HG03575 (cell line): ENCODE measurements at regions not wholly inside any gene's neighbourhood (a gene's known extent, or its start where the extent isn't known, plus 50 kb on each side); places are given as distances from the start of the nearest gene placed in this dataset.
"Not testable (repeated sequence)": the region's sequence is repeated elsewhere in the genome, so short reads cannot be mapped to it uniquely, and the experiment has no call there.

Experiments used
- ATAC-seq: cut with Tn5 transposase; IDR thresholded peaks from one replicate; pipeline ENCODE4 v1.9.1; 2021; ENCODE audit not compliant: unreplicated experiment, insufficient number of reproducible peaks, low FRiP score; ENCODE audit errors: extremely low read depth

DNA sequence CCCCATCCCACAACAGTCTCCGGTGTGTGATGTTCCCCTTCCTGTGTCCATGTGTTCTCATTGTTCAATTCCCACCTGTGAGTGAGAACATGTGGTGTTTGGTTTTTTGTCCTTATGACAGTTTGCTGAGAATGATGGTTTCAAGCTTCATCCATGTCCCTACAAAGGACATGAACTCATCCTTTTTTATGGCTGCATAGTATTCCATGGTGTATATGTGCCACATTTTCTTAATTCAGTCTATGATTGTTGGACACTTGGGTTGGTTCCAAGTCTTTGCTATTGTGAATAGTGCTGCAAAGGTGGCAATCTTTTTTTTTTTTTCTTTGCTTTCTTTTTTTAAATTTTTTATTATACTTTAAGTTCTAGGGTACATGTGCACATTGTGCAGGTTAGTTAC lies 406.7 kb upstream of the ATP5MC3 start:
- not testable (repeated sequence) for ATAC-seq

DNA sequence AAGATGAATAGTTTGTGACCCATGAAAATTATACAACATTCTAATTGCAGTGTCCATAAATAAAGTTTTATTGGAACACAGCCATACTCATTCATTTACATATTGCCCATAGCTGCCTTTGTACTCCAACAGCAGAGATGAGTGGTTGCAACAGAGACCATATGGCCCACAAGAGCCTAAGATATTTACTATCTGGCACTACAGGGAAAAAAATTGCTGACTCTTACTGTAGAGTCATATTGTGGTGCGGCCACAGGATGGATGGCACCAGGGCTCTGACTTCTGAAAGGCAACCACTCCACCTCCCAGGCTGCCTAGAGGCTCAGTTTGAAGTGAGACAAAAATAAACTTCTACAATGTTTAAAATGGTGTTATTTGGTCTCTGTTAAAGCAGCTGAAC lies 404.0 kb upstream of the ATP5MC3 start:
- ATAC-seq, result no peak

DNA sequence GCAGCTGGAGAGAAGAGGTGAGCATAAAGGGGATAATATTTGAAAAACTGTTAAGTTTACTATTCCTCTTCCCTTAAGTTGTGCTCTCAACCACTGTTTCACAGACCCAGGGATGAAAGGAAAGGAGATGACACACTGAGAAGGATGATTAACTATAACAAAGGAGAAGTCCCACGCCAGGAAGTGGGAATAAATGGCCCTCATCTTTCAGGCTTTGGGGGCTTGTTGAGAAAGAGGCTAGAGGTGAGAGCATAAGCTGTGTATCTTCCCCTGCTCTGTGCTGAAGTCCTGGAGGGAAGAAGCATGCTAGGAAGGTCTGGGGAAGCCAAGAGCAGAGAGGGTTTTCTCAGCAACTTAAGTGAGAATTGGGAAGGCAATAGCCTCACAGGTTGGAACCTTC lies 399.1 kb upstream of the ATP5MC3 start:
- no peak for ATAC-seq

DNA sequence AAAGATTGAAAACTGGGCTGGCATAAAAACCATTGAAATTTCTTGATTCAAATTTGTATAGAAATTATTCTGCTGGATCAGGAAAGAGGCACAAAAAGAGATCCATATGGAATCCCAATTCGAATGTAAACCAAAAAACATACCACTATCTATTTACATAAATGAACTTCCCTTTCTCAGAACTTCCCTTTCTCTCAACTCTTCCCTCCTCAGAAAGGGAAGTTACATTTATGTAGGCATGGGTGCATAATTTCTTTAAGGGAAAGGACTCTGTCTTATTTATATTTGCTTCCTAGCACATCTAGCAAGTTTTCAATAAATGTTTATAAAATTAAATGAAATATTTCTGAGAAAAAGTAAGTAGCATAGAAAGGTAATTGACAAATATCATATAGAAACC lies 398.1 kb upstream of the ATP5MC3 start:
- no peak for ATAC-seq

DNA sequence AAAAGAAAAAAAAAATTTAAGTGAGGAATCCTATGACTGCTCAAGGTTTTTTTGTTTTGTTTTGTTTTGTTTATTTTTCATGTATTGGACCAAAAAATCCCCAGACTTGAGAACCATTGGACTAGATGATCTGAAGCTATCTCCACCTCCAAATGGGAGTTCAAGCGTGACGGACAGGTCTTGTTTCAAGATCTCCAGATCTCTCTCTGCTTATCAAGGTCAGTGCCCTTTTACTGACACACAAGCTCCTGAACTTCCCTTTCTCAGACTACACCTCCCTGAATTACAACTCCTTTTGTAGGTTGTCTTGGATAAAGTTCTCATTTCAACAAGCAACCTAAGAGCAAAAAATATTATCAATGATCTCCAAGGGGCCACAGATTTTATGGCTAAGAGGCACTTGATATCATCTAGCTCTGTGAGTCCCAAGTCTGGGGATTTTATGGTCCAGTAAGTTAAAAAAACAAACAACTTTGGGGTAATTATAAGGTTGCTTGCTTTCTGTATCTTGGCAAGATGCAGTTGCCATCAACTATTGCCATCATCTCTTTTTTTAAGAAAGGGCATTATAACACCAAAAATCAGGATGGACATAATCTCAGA lies 396.0 kb upstream of the ATP5MC3 start:
- no peak for ATAC-seq

DNA sequence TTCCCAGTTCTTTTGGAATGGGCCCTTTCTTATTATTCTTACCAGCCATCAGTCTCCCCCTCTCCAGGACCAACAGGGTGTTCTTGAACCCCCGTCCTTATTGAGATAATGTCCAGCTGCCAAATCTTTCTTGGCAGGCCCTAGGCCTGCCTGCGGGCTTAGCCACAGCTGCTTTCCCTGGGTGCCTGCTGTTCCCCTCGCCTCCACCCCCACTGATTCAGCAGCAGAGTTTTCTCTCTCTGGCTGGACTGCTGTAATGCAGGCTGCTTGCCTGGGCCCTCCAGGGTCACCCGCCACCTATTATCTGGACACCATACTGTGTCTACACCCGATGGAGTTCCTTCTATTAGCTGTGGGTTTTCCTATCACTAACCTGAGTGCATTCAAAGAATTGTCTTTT lies 395.4 kb upstream of the ATP5MC3 start:
- ATAC-seq, result no peak

DNA sequence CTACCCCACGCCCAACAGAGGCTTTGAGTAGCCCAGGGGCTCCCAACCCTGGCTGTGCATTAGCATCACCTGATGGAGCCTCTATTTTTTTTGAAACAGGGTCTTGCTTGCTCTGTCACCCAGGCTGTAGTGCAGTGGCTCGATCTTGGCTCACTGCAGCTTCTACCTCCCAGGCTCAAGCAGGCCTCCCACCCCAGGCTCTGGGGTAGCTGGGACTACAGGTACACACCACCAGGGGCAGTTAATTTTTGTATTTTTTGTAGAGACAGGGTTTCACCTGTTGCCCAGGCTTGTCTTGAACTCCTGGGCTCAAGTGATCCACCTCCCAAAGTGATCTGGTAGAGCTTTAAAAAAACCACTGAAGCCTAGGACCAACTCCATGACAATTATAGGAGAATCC lies 394.8 kb upstream of the ATP5MC3 start:
- no peak for ATAC-seq

DNA sequence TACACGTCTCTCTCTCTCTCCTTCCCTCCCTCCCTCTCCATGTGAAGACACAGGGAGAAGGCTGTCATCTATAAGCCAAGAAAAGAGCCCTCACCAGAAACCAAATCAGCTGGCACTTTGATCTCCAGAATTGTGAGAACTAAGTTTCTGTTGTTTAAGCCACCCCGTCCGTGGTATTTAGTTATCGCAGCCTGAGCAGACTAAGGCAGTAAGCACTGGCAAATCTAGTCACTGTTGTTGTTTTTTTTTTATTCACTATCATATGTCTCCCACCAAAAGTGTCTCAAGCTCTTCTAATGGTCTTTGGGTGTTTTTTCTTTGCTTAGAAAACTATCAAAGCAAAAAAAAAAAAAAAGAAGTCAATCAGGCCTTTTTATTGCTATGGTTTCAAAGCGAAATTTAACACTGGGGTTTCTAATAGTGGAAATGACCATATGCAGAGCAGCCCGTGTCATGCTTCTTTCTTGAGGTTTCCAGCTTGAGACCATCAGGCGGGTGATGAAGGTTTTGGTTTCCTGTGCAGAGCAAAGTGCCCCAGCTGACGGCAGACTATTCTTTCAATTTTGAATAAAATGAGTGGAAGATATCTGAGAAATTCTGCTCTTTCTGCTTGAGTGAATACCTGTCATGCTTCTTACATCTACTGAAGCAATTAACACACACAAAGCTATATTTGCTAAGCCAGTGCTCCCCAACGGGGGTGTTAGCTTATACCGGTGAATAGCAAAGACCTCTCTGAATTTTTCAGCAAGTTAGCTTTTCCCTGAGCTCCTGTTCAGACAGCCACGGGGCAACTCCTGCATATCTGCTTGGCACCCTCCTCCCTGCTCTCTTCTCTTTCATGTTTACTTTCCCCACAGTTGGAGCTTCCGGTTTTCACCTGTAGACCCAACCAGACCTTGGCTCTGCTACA lies 394.1 kb upstream of the ATP5MC3 start:
- ATAC-seq, result peak; percentile 81

DNA sequence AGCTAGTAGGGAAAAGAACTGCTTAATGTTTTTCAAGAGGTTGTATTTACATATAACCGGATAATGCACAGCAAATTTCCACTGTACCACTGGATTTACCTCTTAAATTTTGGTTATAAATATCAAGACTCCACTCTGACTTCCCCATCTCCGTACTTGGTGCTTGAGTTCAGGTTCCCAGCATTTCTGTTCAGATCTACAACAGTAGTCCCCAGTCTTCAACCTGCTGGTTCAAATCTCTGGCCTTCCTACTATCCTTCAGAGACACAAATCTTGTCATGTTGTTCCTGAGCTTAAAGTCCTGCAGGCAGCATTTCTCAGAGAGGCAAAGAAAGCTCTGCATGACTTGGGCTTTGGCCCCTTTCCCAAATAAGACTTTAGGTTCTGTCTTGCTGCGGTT lies 392.6 kb upstream of the ATP5MC3 start:
- no peak for ATAC-seq

DNA sequence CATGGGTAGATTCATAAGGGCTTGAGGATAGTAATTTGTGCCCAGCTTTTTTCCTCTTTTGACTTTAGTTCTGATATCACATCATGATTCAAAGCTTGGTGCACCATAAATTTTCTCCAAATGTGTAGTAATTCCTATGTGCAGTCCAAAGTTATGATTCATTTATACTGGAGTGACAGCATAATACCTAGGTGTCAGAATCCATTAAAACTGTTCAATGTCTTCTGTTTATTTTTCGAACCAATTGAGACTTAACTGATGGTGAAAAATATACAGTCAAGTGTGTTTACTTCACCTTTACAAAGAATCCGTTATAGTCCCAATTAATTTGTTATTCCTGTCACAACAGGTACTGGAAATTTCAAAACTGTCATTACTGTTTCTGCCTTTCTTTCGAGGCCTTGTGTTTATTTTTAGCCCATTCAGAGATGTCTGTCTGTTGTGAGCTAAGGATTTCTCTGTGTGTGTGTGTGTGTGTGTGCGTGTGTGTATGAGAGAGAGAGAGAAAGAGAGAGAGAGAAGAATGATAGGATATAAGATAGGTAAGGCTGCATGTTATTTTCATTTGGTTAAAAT lies 389.7 kb upstream of the ATP5MC3 start:
- no peak for ATAC-seq

DNA sequence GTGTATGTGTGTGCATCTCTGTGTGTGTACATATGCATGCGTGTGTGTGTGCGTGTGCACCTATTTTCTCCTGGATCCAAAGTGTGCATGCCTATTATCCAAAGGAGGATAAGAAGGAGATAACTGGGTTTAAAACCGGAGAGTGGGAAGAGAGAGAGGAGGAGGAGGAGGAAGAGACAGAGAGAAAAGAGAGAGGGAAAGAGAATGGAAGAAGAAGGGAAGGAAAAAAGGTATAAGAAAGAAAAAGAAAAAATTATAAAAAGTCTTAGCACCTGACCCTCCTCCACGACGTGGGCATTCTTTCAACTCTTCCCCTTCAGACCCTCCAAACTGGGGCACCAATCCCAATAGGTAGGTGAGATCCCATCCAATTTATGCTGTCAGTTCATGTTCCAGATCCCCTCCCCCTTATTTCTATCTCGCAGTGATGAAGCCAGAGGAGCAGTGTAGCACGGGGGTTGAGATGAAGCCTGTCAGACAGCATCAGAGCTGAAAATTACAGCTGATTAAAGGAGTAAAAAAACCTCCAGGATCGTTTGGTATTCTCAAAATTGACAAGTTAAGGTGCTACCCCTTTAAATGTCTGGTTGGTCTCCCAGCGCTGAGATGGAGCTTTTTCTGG lies 386.7 kb upstream of the ATP5MC3 start:
- no peak for ATAC-seq

DNA sequence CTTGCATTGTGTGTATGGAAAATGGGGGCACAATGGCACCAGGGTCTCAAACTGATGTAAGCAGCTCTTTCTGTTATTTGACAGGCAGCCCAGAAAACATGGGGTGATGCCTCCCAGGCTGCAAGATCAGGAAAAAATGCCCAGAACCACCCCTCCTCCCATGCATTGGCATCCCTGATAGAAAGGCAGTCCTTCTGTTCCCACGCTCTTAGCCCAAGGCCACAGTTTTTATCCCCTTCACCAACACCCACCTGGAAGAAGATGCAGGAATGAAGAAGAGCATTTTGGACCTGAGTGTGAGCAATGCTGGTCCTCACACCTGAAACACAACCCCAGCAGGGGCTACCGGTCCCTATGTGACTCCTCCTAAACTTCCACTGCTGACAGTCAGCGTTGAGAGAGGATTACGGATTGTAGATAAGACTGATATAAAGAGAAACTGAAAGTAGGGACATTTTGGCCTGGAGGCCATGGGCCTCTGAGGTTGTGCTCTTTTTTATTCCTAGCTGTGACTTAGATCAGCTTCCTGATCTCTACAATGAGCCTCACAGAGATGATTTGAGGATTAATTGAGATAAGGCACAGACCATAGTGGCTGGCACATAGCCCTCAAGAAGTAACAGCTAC lies 386.0 kb upstream of the ATP5MC3 start:
- ATAC-seq, result no peak

DNA sequence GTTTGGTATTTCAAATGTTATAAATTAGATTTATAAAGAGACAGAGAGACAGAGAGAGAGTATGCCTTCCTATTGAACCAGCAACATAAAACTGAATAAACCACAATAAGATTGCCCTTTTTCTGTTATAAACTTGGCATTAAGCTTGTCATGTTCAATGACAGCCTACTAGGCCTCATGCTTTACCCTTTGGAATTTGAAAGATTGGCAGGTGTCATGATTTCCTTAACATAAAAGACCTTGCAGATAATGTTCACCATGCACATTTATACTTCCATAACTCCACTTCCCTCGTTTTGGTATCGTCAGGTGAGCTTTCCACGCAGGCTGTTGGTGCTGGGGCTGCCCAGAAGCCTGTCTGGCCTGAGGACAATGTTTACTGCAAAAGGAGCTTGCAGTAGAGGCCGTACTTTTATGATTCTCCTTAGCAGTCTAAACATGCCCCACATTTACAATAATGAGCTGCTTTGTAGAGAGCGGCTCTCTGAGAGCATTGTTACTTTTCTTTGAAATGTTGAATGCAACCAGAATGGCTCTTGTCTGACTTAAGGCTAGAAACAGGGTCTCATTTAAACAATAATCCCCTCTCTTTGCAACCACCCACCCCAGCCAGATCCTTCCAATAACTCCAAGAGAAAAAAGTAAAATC lies 379.1 kb upstream of the ATP5MC3 start:
- ATAC-seq, result no peak

DNA sequence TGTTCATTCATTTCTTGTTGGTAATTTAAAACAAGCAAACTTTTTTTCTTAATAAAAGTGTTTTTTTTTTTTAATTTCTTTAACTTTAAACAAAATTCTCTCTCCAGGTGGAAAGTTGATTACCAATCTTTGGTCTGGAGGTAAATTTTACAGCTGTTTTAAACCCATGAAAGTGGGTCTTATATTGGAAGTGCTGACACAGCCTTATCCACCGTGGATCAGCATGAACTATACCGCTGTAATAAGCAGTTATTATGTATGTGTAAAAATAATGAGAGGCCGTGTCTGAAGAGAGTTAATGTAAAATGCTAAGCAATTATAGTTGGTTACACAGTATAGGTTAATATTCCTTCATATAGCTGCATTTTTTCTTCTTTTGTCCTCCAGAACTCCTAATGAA lies 378.1 kb upstream of the ATP5MC3 start:
- no peak for ATAC-seq

DNA sequence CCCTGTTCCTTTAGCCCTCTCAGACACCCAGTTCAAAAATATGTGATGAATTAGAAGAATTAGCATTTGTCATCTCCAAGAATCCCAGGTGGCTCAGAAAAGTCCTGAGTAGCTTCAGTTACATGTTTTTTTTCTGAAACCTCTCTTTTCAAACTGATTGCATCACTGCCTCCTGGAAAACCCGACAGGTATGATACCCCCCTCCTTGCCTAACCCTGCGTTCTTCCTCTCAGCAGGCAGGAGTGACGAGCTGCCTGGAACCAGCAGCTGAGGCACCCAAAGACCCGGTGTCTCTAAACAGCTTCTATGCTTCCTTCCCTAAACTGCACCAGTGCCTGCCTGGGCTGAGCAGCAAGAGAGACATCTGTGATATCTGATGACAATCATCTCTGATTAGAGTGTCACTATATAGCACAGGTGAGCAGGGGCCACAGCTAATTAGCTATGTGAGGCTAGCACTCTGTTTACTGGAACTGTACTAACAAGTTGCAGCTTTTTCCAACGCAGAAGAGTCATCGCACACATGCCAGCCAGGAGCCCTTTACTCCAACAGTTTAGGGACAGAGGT lies 376.4 kb upstream of the ATP5MC3 start:
- ATAC-seq, result no peak

DNA sequence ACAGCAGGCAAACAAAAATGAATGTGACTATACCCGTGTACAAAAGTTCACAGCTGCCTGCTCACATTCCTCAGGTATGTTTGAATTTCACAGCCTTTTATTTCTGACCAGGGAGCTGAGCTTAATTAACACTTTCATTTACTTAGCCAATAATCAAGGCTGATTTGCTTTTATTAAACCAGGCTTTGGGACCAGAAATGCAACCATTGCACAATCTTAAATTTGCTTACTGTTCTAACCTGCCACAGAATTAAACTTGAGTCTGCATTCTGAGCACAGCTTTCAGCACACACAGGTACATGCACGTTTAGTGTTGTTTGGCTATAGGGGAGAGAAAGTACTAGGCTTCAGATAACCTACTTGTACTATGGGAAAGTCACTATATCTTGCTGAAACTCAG lies 372.4 kb upstream of the ATP5MC3 start:
- no peak for ATAC-seq

DNA sequence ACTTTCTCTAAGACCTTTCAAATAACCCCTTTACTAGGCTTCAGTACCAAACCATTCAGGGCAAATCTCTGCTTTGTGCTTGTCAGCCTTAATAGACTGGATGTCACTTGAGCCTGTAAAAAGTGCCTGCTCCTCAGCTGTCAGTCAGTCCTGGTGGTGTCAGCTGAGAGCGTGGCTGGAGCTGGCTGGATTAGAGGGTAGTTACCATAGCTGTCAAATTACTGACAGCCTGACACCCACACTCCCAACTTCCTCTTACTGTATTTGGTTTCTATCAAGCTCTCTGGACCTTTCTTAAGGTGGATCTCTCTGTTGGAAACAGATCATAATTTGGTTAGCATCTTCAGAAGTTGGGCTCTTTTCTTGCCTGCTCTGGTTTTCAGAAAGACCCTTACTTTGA lies 371.4 kb upstream of the ATP5MC3 start:
- ATAC-seq, result no peak

DNA sequence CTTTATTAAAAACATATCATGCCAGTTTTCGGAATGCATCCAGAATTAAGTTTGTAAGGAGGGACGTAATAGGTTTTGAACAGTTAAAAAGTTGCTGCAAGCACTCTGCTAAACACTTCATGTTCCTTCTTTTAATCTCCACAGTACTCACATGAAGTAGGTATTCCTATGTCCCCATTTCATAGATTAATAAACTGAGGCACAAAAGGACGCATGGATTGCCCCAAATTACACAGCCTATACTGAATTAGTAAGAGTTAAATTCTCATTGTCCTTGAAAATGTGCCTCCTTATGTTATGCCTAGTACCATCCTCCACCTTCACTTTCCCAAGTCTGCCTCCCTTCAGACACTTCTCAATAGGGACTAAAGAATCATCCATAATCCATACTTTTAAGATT lies 358.9 kb upstream of the ATP5MC3 start:
- no peak for ATAC-seq

DNA sequence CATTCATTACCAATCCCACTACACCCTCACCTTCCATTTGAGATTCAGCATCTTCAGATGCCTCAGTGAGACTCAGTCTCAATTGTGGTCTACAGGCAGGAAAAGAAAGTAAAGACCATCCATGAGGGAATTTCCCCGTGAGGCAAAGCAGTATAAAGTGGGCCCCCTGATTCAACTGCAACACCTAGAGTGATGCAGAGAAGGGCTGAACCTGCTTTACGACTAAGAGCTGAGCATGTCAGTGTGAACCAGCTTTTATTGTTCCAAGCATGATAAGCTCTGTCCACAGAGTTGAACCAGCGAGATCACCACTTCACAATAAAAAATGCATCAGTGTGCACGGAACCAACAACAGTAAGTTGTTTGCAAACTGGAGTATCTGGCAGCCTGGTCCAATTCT lies 357.6 kb upstream of the ATP5MC3 start:
- no peak for ATAC-seq
